H1 (cell line): ENCODE measurements at regions not wholly inside any gene's neighbourhood (a gene's known extent, or its start where the extent isn't known, plus 50 kb on each side); places are given as distances from the start of the nearest gene placed in this dataset.
A peak's percentile ranks its signal among the peaks of the same experiment; 100 is the strongest.

Experiments
- CTCF ChIA-PET: fragments of 300-600 bp; sonication (Branson Sonifier 250); formaldehyde crosslinking; loops from one replicate; lab custom pipeline; 2021; ENCODE audit not compliant: partially characterized antibody; lab: Charles Lee
- POLR2A ChIA-PET: fragments of 300-600 bp; sonication (Branson Sonifier 250); formaldehyde crosslinking; loops from one replicate; lab custom pipeline; 2021; ENCODE audit warnings: inconsistent platforms; ENCODE audit not compliant: partially characterized antibody; lab: Charles Lee
- DNase-seq, 2 experiments: peaks; one replicate each; pipeline versions ENCODE4 v3.0.0 to v3.0.0-alpha.2; 2010 to 2022; ENCODE audit warnings: low spot score in 2 of 2, low read depth in 1 of 2, mixed read lengths in 1 of 2
- FAIRE-seq: peaks from 2 replicates; lab custom pipeline; 2011; peaks lifted over from hg19 to GRCh38; lab: Jason Lieb, UNC
- H2AFZ ChIP-seq: 2 replicates; pipeline ENCODE4 v1.8.1; 2012; ENCODE audit warnings: low read length, inconsistent platforms
- H2AK5ac ChIP-seq: 2 replicates; pipeline ENCODE4 v1.6.1; 2013; ENCODE audit warnings: low read depth, low read length
- H2BK120ac ChIP-seq: replicated peaks from 2 replicates; pipeline ENCODE3; 2013; ENCODE audit warnings: low read depth, low read length, inconsistent platforms
- H2BK12ac ChIP-seq: 2 replicates; pipeline ENCODE4 v1.6.1; 2013; ENCODE audit warnings: low read depth, low read length
- H2BK15ac ChIP-seq: 2 replicates; pipeline ENCODE4 v1.6.1; 2013; ENCODE audit warnings: low read length
- H2BK20ac ChIP-seq: 2 replicates; pipeline ENCODE4 v1.6.1; 2013; ENCODE audit warnings: low read length
- H2BK5ac ChIP-seq: 2 replicates; pipeline ENCODE4 v1.6.1; 2013; ENCODE audit warnings: low read depth, low read length
- H3K14ac ChIP-seq: 2 replicates; pipeline ENCODE4 v1.6.1; 2013; ENCODE audit warnings: inconsistent platforms; ENCODE audit not compliant: insufficient read length
- H3K18ac ChIP-seq: 2 replicates; pipeline ENCODE4 v1.6.1; 2013; ENCODE audit warnings: low read length; ENCODE audit errors: extremely low read depth
- H3K23ac ChIP-seq: 2 replicates; pipeline ENCODE4 v1.6.1; 2013; ENCODE audit warnings: inconsistent platforms; ENCODE audit not compliant: insufficient read length
- H3K23me2 ChIP-seq: 2 replicates; pipeline ENCODE4 v1.6.1; 2013; ENCODE audit warnings: low read depth, low read length
- H3K27ac ChIP-seq: 2 replicates; pipeline ENCODE4 v1.6.1; 2011; ENCODE audit warnings: low read depth, low read length, inconsistent platforms
- H3K27me3 ChIP-seq, 4 experiments: replicated peaks in 1 of 4; 1 replicate in 1 of 4; 2 replicates in 3 of 4; pipeline versions ENCODE4 v1.6.1 to v1.8.1; 2011 to 2013; ENCODE audit warnings: low read length in 3 of 4, mild to moderate bottlenecking in 3 of 4, inconsistent platforms in 2 of 4, mixed read lengths in 2 of 4, moderate library complexity in 1 of 4; ENCODE audit not compliant: control insufficient read depth in 3 of 4, insufficient read depth in 3 of 4; ENCODE audit errors: extremely low read depth in 1 of 4
- H3K36me3 ChIP-seq, 4 experiments: 2 replicates each; pipeline versions ENCODE4 v1.6.1 to v1.8.1; 2011 to 2013; ENCODE audit warnings: mild to moderate bottlenecking in 4 of 4, low read length in 3 of 4, moderate library complexity in 2 of 4, control low read depth in 1 of 4, inconsistent platforms in 1 of 4; ENCODE audit not compliant: insufficient read depth in 4 of 4, control insufficient read depth in 2 of 4
- H3K4ac ChIP-seq: replicated peaks from 2 replicates; pipeline ENCODE3; 2013; ENCODE audit warnings: low read length, low read depth, mixed read lengths, inconsistent platforms; ENCODE audit not compliant: insufficient read length
- H3K4me1 ChIP-seq, 4 experiments: replicated peaks in 1 of 4; 1 replicate in 1 of 4; 2 replicates in 3 of 4; pipeline versions ENCODE4 v1.6.1 to v1.8.1; 2011 to 2013; ENCODE audit warnings: low read length in 3 of 4, inconsistent platforms in 2 of 4, mixed read lengths in 1 of 4; ENCODE audit not compliant: insufficient read depth in 4 of 4, control insufficient read depth in 3 of 4
- H3K4me2 ChIP-seq, 2 experiments: 2 replicates each; pipeline versions ENCODE4 v1.6.1 to v1.8.1; 2011 to 2013; ENCODE audit warnings: low read depth in 2 of 2, low read length in 2 of 2, control low read depth in 1 of 2, inconsistent platforms in 1 of 2, mild to moderate bottlenecking in 1 of 2; ENCODE audit not compliant: insufficient read depth in 1 of 2
- H3K4me3 ChIP-seq, 4 experiments: fragments of 200-600, 300-600 bp in 1 of 4; sonication (generic), shearing (Covaris generic), sonication (Bioruptor Twin) in 1 of 4; 2 replicates each; pipeline versions ENCODE4 v1.5.1 to v1.8.1; 2011 to 2016; ENCODE audit warnings: low read length in 4 of 4, low read depth in 3 of 4, control low read depth in 2 of 4, inconsistent platforms in 2 of 4, mild to moderate bottlenecking in 2 of 4, mixed read lengths in 1 of 4, moderate library complexity in 1 of 4; ENCODE audit not compliant: insufficient read depth in 2 of 4; ENCODE audit errors: extremely low read depth in 1 of 4
- H3K56ac ChIP-seq: replicated peaks from 2 replicates; pipeline ENCODE3; 2013; ENCODE audit warnings: low read depth, mild to moderate bottlenecking, mixed read lengths, low read length, inconsistent platforms; ENCODE audit not compliant: insufficient read length
- H3K79me1 ChIP-seq: 2 replicates; pipeline ENCODE4 v1.6.1; 2013; ENCODE audit warnings: low read depth, low read length, control low read depth
- H3K79me2 ChIP-seq, 2 experiments: 2 replicates each; pipeline versions ENCODE4 v1.6.1 to v1.8.1; 2012 to 2013; ENCODE audit warnings: low read length in 2 of 2, mild to moderate bottlenecking in 2 of 2, inconsistent platforms in 1 of 2; ENCODE audit not compliant: insufficient read depth in 2 of 2, control insufficient read depth in 1 of 2
- H3K9ac ChIP-seq, 4 experiments: replicated peaks in 1 of 4; 1 replicate in 1 of 4; 2 replicates in 3 of 4; pipeline versions ENCODE4 v1.6.1 to v1.8.1; 2011 to 2013; ENCODE audit warnings: low read depth in 3 of 4, low read length in 3 of 4, control low read depth in 2 of 4, mild to moderate bottlenecking in 2 of 4, moderate library complexity in 2 of 4, inconsistent platforms in 1 of 4; ENCODE audit errors: extremely low read depth in 1 of 4
- H3K9me3 ChIP-seq, 2 experiments: 2 replicates each; pipeline versions ENCODE4 v1.6.1 to v1.8.1; 2012 to 2013; ENCODE audit warnings: mild to moderate bottlenecking in 2 of 2, moderate library complexity in 2 of 2, control low read depth in 1 of 2, inconsistent platforms in 1 of 2, low read depth in 1 of 2, low read length in 1 of 2, mixed read lengths in 1 of 2; ENCODE audit not compliant: insufficient read depth in 2 of 2
- H4K20me1 ChIP-seq, 2 experiments: replicated peaks in 1 of 2; 2 replicates each; pipeline versions ENCODE3 to v1.8.1; 2011 to 2013; ENCODE audit warnings: inconsistent platforms in 2 of 2, low read length in 2 of 2, mild to moderate bottlenecking in 1 of 2; ENCODE audit not compliant: insufficient read depth in 2 of 2, control insufficient read depth in 1 of 2
- H4K5ac ChIP-seq: 2 replicates; pipeline ENCODE4 v1.6.1; 2013; ENCODE audit warnings: low read length, low read depth, mixed read lengths, inconsistent platforms; ENCODE audit not compliant: insufficient read length
- H4K8ac ChIP-seq: 2 replicates; pipeline ENCODE4 v1.8.0; 2013; ENCODE audit warnings: mild to moderate bottlenecking, moderate library complexity, low read length, inconsistent platforms; ENCODE audit not compliant: insufficient read depth; ENCODE audit errors: extremely low read depth
- H4K91ac ChIP-seq: replicated peaks from 2 replicates; pipeline ENCODE3; 2013; ENCODE audit warnings: low read length, mixed read lengths, inconsistent platforms; ENCODE audit not compliant: insufficient read length
- BRCA1 ChIP-seq: IDR thresholded peaks from 2 replicates; pipeline ENCODE4 v1.6.1; 2012; ENCODE audit warnings: low read depth, low read length, improper control_type of control experiment
- CEBPB ChIP-seq: IDR thresholded peaks from 2 replicates; pipeline ENCODE4 v1.6.1; 2012; ENCODE audit warnings: low read depth, low read length
- CHD2 ChIP-seq: IDR thresholded peaks from 2 replicates; pipeline ENCODE4 v1.6.1; 2012; ENCODE audit warnings: low read length, improper control_type of control experiment
- CTBP2 ChIP-seq: IDR thresholded peaks from 2 replicates; pipeline ENCODE4 v1.7.0; 2011; ENCODE audit warnings: borderline replicate concordance, mild to moderate bottlenecking, moderate library complexity, mixed read lengths, low read length; ENCODE audit not compliant: insufficient read depth, insufficient read length
- E2F6 ChIP-seq: IDR thresholded peaks from 2 replicates; pipeline ENCODE4 v1.6.1; 2012; ENCODE audit warnings: inconsistent platforms
- FOSL1 ChIP-seq: IDR thresholded peaks from 2 replicates; pipeline ENCODE4 v1.6.1; 2011; ENCODE audit warnings: mild to moderate bottlenecking, low read depth, low read length, moderate library complexity; ENCODE audit not compliant: insufficient read depth
- HDAC2 ChIP-seq, 2 experiments: fragments of 300-600 bp in 1 of 2; sonication (generic) in 1 of 2; IDR thresholded peaks; 2 replicates each; pipeline ENCODE4 v1.6.1; 2011 to 2012; ENCODE audit warnings: low read depth in 2 of 2, low read length in 2 of 2, mild to moderate bottlenecking in 2 of 2, moderate library complexity in 2 of 2, borderline replicate concordance in 1 of 2, inconsistent platforms in 1 of 2
- HDAC6 ChIP-seq: IDR thresholded peaks from one replicate; pipeline ENCODE4 v1.7.1; 2012; ENCODE audit warnings: low read depth, mild to moderate bottlenecking, inconsistent platforms, low read length, moderate library complexity
- JUND ChIP-seq: IDR thresholded peaks from 2 replicates; pipeline ENCODE4 v1.6.1; 2011; ENCODE audit warnings: mild to moderate bottlenecking, improper control_type of control experiment, low read length
- MAFK ChIP-seq: IDR thresholded peaks from 2 replicates; pipeline ENCODE4 v1.6.1; 2012; ENCODE audit warnings: low read depth, mild to moderate bottlenecking, improper control_type of control experiment, low read length
- MAX ChIP-seq: IDR thresholded peaks from 2 replicates; pipeline ENCODE4 v1.6.1; 2012; ENCODE audit warnings: inconsistent platforms
- SP2 ChIP-seq: IDR thresholded peaks from 2 replicates; pipeline ENCODE4 v1.6.1; 2012; ENCODE audit warnings: mild to moderate bottlenecking, low read length, inconsistent platforms
- SP4 ChIP-seq: IDR thresholded peaks from 2 replicates; pipeline ENCODE4 v1.6.1; 2012; ENCODE audit warnings: low read length, inconsistent platforms
- TAF7 ChIP-seq: optimal IDR thresholded peaks from 2 replicates; pipeline ENCODE3; 2011; ENCODE audit warnings: low read depth, mild to moderate bottlenecking, inconsistent platforms, low read length, moderate library complexity, borderline replicate concordance
- ZNF274 ChIP-seq: IDR thresholded peaks from 2 replicates; pipeline ENCODE4 v1.7.0; 2012; ENCODE audit warnings: low read length, borderline replicate concordance; ENCODE audit errors: extremely low read depth
- WGBS, 2 experiments: shearing (Covaris generic) in 1 of 2; methylation state at CpG; one replicate each; pipeline versions ENCODE4 v1.1.6 to v1.1.7; 2013 to 2015; ENCODE audit warnings: low lambda C conversion rate in 2 of 2, mixed read lengths in 2 of 2, inconsistent platforms in 1 of 2, low coverage in 1 of 2, missing lambda C conversion rate in 1 of 2; ENCODE audit not compliant: insufficient replicate concordance in 2 of 2, insufficient coverage in 1 of 2, insufficient read length in 1 of 2; ENCODE audit errors: extremely low coverage in 1 of 2, missing lambda C conversion rate in 1 of 2; 5-methylcytosine and 5-hydroxymethylcytosine counted together

GRCh38 chr1:72942008-72942407 lies 659.7 kb upstream of the NEGR1 start:
- Histone ChIP-seq H2BK15ac (no peak overlapping the region), H4K5ac (no peak overlapping the region), H3K4ac (no peak overlapping the region), H3K23me2 (no peaks in the 10 kb centered on the region), H3K79me2 (no peaks in the 10 kb centered on the region), H2BK120ac (no peak overlapping the region), H2AFZ (0 out of 2 replicates have a peak overlapping the region, but pooled peaks have one; percentile 7), H2BK5ac (no peak overlapping the region), H4K20me1 (no peaks in the 10 kb centered on the region), H3K4me1 (peaks cover 0 to 5% (median 0%) of the 10 kb centered on the region in 4 experiments; a peak in 3 of 7 replicates), H3K79me1 (no peaks in the 10 kb centered on the region), H2BK20ac (no peak overlapping the region), H3K18ac (no peak overlapping the region), H2AK5ac (no peak overlapping the region), H3K14ac (no peak overlapping the region), H3K4me3 (no peak overlapping the region), H4K91ac (no peak overlapping the region), H3K36me3 (no peaks in the 10 kb centered on the region), H4K8ac (no peak overlapping the region), H3K27me3 (no peaks in the 10 kb centered on the region), H3K4me2 (no peak overlapping the region), H3K56ac (no peak overlapping the region), H3K9me3 (no peaks in the 10 kb centered on the region), H3K27ac (no peak overlapping the region), H3K23ac (no peak overlapping the region), H2BK12ac (no peak overlapping the region), H3K9ac (no peak overlapping the region)
- 89% methylated on average over 2 of the region's 2 CpGs; no CpG with 5 or more reads in 1 of the 2 experiments for WGBS, 2 experiments
- CTCF ChIA-PET = no interaction called here
- POLR2A ChIA-PET = no interaction called here
- FAIRE-seq = no peak
- no peak for DNase-seq
- TF ChIP-seq MAX (no peak), CTBP2 (no peak), JUND (no peak), SP2 (no peak), CEBPB (no peak), HDAC2 (IDR thresholded peaks at IDR 0.05; ENCODE audit: borderline replicate concordance in 1 of 2, low read depth in 2 of 2, low read length in 2 of 2) (no peak), SP4 (no peak), CHD2 (no peak), HDAC6 (no peak), TAF7 (no peak), MAFK (no peak), FOSL1 (no peak), BRCA1 (no peak), E2F6 (no peak), ZNF274 (no peak)
